Pancreas (tissue), 10 donors: ENCODE measurements at regions not wholly inside any gene's neighbourhood (a gene's known extent, or its start where the extent isn't known, plus 50 kb on each side); places are given as distances from the start of the nearest gene placed in this dataset.

Experiments used
- ATAC-seq, 4 donors: fragments of 200-7000 bp; cut with Tn5 transposase; one replicate each; pipeline versions ENCODE4 v1.8.0 to v1.9.1; 2020; ENCODE audit warnings: mild to moderate bottlenecking in 4 of 4, moderate library complexity in 4 of 4
- DNase-seq, 6 donors: peaks; one replicate each; pipeline ENCODE4 v3.0.0-alpha.2; 2020
- FAIRE-seq: peaks from 2 replicates; lab custom pipeline; 2012; peaks lifted over from hg19 to GRCh38; lab: Jason Lieb, UNC
- H3K27ac ChIP-seq, 4 donors: fragments of 200-600 bp; sonication (generic); 1 replicate in 3 of 4; 2 replicates in 1 of 4; pipeline versions ENCODE4 v1.5.0 to v1.8.0; 2020
- H3K27me3 ChIP-seq, 4 donors: fragments of 200-600 bp; one replicate each; pipeline ENCODE4 v1.8.0; 2021
- H3K36me3 ChIP-seq, 3 donors: fragments of 200-600 bp; sonication (generic) in 1 of 3; one replicate each; pipeline versions ENCODE4 v1.5.0 to v1.8.0; 2020 to 2021
- H3K4me1 ChIP-seq, 3 donors: fragments of 200-600 bp; one replicate each; pipeline ENCODE4 v1.8.0; 2021
- H3K4me3 ChIP-seq, 4 donors: fragments of 200-600 bp; sonication (generic) in 2 of 4; one replicate each; pipeline versions ENCODE4 v1.5.0 to v1.8.0; 2020 to 2021
- H3K9me3 ChIP-seq, 4 donors: fragments of 200-600 bp; one replicate each; pipeline ENCODE4 v1.8.0; 2021
- CTCF ChIP-seq, 4 donors: fragments of 200-600 bp; sonication (generic) in 3 of 4; IDR thresholded peaks; one replicate each; pipeline versions ENCODE4 v1.5.0 to v1.8.0; 2021; ENCODE audit warnings: antibody characterized with exemption in 4 of 4
- WGBS, 2 donors: extraction: QIAGEN DNeasy Blood & Tissue Kit; methylation state at CpG; one replicate each; pipeline ENCODE4 v1.1.7; 2013; 5-methylcytosine and 5-hydroxymethylcytosine counted together
- intact Hi-C, 3 donors: fragments of 100-400 bp; cut with DNase I; formaldehyde crosslinking; loops; one replicate each; pipeline versions ENCODE4 v1.11.1 to v1.14.2; 2022
- donor health status: healthy with polysubstance abuse.
- donor health status: DM: no; HTN: no; CAD: no; lungs with moderate emphysema.
- donor health status: DM: no; HTN: no; CAD: no.
- donor health status: control.
- donor health status: control.
- donor health status: Bipolar disorder and iron deficiency.
- donor health status: DM: yes; HTN: yes; CAD: no.
- donor health status: DM: no; HTN: no; CAD: no.
- donor health status: DM: no; HTN: no; CAD: no.
- donor health status: DM: yes; HTN: yes; CAD: no.

GRCh38 chr12:115840159-115840558, 437.3 kb downstream of the MED13L start:
- Histone ChIP-seq H3K27ac (no peak overlapping the region), H3K4me1 (no peaks in the 10 kb centered on the region), H3K4me3 (no peak overlapping the region), H3K9me3 (no peaks in the 10 kb centered on the region), H3K36me3 (no peaks in the 10 kb centered on the region), H3K27me3 (no peaks in the 10 kb centered on the region)
- intact Hi-C loops = no loop called here
- no peak for ATAC-seq
- no peak for DNase-seq
- 48 to 65% methylated on average over 10 of the region's 10 CpGs for WGBS, 2 donors
- FAIRE-seq = no peak
- TF ChIP-seq CTCF (IDR thresholded peaks at IDR 0.05) = no peak

- no peaks in the 10 kb centered on the region for H3K27me3 ChIP-seq
- ATAC-seq (no peak), FAIRE-seq (no peak), DNase-seq (no peak)
- no peaks in the 10 kb centered on the region for H3K9me3 ChIP-seq
- WGBS, 2 donors = 23 to 45% methylated on average over 1 of the region's 1 CpG
- H3K36me3 ChIP-seq = no peaks in the 10 kb centered on the region
- no peak for TF ChIP-seq CTCF (IDR thresholded peaks at IDR 0.05)
- intact Hi-C loops = no loop called here
- no peak overlapping the region for H3K27ac ChIP-seq
- no peaks in the 10 kb centered on the region for H3K4me1 ChIP-seq
- H3K4me3 ChIP-seq = no peak overlapping the region
These were observed 438.5 kb downstream of the MED13L start for GRCh38 chr12:115838952-115839351.

- 73 to 87% methylated on average over 2 of the region's 2 CpGs for WGBS, 2 donors
- FAIRE-seq = no peak
These were observed 440.3 kb downstream of the MED13L start for GRCh38 chr12:115837220-115837619.

GRCh38 chr12:115835445-115835844, 442.0 kb downstream of the MED13L start:
- intact Hi-C loops = no loop called here
- no peaks in the 10 kb centered on the region for H3K4me1 ChIP-seq
- ATAC-seq = peak in 1 of 4 donors; percentile 17
- H3K27me3 ChIP-seq = no peaks in the 10 kb centered on the region
- TF ChIP-seq CTCF (IDR thresholded peaks at IDR 0.05) = no peak
- H3K27ac ChIP-seq = no peak overlapping the region
- FAIRE-seq = no peak
- 67 to 72% methylated on average over 4 of the region's 4 CpGs for WGBS, 2 donors
- H3K36me3 ChIP-seq = no peaks in the 10 kb centered on the region
- no peak overlapping the region for H3K4me3 ChIP-seq
- no peak for DNase-seq
- H3K9me3 ChIP-seq = no peaks in the 10 kb centered on the region

More at GRCh38 chr12:115837220-115837619, 440.3 kb downstream of the MED13L start:
- no peak for DNase-seq
- no peak for TF ChIP-seq CTCF (IDR thresholded peaks at IDR 0.05)
- Histone ChIP-seq H3K36me3 (no peaks in the 10 kb centered on the region), H3K4me1 (no peaks in the 10 kb centered on the region), H3K9me3 (no peaks in the 10 kb centered on the region), H3K27ac (no peak overlapping the region), H3K27me3 (no peaks in the 10 kb centered on the region), H3K4me3 (no peak overlapping the region)
- ATAC-seq = no peak
- intact Hi-C loops = no loop called here

- no peak for TF ChIP-seq CTCF (IDR thresholded peaks at IDR 0.05)
- Histone ChIP-seq H3K9me3 (no peaks in the 10 kb centered on the region), H3K36me3 (no peaks in the 10 kb centered on the region), H3K4me1 (no peaks in the 10 kb centered on the region), H3K27me3 (no peaks in the 10 kb centered on the region), H3K4me3 (no peak overlapping the region), H3K27ac (no peak overlapping the region)
- DNase-seq (no peak), FAIRE-seq (no peak), ATAC-seq (no peak)
- 70 to 82% methylated on average over 4 of the region's 4 CpGs for WGBS, 2 donors
- intact Hi-C loops = no loop called here
These were observed 443.8 kb downstream of the MED13L start for GRCh38 chr12:115833704-115834103.
